GM18502 (cell line): ENCODE measurements at regions not wholly inside any gene's neighbourhood (a gene's known extent, or its start where the extent isn't known, plus 50 kb on each side); places are given as distances from the start of the nearest gene placed in this dataset.
A peak's percentile ranks its signal among the peaks of the same experiment; 100 is the strongest.
"Not testable (repeated sequence)": the region's sequence is repeated elsewhere in the genome, so short reads cannot be mapped to it uniquely, and the experiment has no call there.

Experiments
- ATAC-seq: cut with Tn5 transposase; IDR thresholded peaks from one replicate; pipeline ENCODE4 v1.9.1; 2021; ENCODE audit warnings: mild to moderate bottlenecking; ENCODE audit not compliant: unreplicated experiment, poor library complexity

DNA sequence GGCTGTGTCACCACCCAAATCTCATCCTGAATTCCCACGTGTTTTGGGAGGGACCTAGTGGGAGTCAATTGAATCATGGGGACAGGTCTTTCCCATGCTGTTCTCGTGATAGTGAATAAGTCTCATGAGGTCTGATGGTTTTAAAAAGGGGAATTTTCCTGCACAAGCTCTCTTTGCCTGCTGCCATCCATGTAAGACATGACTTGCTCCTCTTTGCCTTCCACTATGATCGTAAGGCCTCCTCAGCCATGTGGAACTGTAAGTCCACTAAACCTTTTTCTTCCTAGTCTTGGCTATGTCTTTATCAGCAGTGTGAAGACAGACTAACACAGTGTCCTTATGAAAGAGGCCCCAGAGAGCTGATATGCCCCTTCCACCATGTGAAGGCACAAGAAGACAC, 230.9 kb upstream of the ACTBL2 start:
- not testable (repeated sequence) for ATAC-seq

DNA sequence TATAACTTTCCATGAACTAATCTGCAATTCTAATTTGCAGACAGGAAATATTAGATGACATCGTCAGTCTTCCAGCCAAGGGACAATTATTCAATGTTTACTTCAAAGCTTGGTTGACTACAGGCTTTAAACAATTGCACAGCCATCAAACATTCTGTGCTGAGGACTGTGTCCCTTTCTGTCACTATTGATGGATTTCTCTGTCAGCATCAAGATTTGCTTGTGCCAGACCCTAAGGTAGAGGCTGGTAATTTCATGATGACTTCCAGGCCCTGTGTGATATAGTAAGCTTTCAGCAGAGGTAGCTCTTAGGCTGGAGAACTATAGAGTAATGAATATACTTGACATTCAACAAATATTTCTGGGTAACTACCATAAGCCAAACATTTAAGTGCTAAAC, 229.3 kb upstream of the ACTBL2 start:
- ATAC-seq, result no peak

DNA sequence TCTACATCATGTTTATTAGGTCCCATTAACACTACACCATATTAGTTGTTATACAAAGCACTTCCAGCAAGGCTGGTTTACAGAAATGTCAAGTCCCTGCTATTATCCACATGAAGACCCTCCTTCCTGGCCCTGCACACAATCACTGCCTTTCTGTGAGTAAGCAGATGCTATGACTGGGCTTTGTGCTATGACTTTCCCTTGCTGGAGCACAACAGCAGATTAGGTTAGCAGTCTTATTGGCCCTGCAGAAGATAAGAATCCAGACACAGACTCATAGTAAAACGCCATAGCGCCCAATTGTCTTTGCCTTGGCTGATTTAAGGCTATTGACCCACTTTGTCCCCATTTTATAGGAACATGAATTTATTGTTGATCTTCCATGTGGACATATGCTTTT, 228.9 kb upstream of the ACTBL2 start:
- no peak for ATAC-seq

DNA sequence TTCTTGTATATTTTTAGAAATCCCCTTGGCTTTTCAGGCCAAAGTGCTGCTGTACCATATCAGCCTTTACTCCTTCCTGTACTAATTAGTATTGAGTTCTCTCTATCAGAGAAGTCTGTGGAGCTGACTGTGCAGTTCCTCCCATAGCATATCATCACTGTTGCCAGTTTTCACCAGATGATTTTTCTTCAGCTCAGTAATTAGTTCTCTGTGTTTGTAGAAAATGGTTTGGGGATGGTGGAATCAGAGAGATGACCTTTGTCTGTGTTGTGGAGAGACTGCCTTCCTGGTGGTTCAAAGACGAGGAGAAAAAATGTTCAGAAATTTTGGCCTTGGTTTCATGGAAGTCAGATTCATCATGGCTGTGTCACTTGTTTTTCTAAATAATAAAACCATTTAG, 227.5 kb upstream of the ACTBL2 start:
- ATAC-seq, result no peak

DNA sequence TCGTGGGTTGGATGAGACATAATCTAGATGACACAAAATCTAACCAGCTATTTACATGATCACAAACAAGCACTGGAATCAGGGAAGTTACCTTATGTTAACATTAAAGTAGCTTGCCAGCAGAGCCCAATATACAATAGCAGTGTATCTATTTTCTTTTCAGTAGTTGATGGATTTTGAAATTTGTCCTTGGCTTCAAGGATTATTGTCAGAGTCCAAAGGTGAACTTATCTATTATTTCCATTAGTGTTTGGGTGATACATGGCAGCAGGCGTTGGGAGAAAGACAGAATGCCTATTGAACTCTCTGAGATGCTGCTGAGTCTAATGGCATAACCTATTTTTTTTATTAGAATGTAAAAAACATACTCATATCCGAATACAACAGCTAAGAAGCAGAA, 223.2 kb upstream of the ACTBL2 start:
- no peak for ATAC-seq

DNA sequence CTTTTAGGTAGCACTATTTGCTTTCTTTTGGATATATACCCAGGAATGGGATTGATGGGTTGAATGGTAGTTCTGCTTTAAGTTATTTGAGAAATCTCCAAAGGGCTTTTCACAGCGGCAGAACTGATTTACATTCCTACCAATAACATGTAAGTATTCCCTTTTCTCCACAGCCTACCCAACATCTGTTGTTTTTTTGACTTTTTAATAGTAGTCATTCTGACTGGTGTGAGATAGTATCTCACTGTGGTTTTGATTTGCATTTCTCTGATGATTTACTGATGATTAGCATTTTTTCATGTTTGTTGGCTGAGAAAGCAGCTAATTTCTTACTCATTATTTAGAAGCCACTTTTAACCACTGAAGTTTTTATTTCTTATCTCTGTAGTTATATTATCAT, 221.1 kb upstream of the ACTBL2 start:
- no peak for ATAC-seq

DNA sequence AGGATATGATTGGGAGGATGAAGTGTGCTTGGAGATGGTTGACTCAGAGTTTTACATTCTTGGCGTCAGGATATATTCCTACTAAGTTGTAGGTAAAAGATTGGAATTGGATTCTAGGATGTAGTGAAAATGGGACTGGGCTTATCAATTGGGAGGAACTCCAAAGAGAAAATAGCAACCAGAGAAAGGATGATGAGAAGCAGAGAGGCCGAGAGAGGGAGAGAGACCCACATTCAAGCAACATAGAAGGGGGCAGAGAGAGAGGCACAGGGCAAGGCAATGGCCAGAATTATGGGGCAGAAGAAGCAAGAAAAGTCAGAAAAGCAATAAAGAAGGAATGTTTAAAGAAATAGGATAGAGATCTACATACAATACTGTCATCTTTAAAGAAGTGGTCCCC, 217.9 kb upstream of the ACTBL2 start:
- no peak for ATAC-seq

DNA sequence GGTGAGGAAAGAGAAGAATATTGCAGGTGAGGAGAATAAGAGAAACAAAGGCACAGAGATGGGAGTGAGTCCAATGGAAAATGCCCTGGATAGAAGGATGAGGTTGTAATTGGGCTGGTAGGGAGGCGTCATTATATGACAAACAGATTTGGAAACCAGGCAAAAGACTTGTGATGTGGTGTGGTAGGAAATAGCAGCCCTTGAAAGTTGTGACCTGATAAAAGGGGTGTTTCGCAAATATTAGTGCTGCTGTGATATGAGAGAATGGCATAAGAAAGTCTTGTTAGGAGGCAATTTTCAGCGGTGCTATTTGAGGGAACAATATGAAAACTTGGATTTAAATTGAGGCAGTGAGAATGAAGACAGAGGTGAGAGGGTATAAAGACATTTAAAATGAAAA, 217.5 kb upstream of the ACTBL2 start:
- ATAC-seq, result no peak

DNA sequence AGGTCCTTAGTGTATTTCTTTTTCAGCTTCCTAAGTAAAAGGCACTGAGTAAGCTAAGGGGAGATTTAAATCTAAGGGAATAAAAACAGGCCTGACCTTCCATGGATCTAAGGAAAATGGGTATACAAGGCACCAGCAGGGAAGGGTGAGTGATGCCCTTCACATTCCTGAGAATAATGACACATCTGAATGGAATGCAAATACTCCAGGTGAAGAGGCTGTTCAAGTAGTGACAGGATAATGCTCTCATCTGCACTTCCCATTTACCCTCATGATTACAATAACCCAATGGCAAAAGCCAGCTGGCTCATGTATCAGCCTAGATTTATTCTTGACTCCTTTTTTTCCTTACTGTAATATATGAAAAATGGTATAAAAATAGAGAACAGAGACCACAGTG, 216.2 kb upstream of the ACTBL2 start:
- no peak for ATAC-seq

DNA sequence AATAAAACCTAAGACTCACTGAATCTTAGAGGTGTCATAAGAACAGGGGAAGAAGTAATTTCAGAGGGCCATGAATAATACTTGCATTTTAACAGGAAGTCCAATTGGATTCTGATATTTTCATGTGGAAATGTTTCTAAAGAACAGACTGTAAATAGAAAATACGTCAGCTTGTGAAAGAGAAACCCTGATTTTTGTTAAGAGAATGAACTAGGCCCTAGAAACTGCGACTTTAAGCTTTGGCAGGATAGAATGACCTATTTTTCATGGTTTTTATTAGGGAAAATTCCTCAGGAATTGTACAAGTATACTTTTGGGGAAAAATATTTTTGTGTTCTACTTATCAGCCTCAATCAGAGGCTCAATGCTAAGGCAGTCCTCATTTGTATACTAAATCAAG, 215.5 kb upstream of the ACTBL2 start:
- no peak for ATAC-seq

DNA sequence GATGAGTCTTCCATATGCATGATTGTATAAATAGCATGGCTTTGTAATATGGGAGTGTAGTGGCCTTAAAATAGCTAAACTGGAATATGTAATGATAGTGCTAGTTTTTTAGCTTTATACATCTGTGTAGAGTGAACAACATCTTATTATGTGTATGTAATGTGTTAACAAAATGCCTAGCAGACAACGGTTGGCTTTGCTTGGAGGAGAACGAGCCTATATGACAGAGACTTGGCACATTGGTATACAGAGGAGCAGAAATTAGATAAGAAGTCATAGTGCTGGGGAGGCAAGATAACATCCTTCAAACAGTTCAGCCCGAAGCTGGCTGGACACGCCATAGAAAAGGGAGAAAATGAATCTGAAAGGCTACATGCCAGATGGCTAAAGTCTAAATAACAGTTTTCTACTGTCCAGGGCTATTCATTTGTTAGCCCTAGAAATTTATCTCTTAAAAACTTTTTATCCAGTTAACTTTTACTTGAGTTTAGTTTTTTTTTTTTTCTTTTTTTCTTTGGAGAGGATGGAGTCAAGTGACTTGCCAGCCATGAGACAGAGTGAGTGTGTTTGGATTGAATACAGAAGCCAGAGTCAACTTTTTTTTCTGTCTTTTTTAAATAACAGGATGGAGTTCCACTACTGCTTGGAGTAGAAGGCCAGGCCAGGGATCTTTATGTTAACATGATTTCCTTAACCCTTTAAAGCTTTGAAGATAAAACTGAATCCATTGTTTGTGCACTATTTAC, 214.4 kb upstream of the ACTBL2 start:
- ATAC-seq, result no peak

DNA sequence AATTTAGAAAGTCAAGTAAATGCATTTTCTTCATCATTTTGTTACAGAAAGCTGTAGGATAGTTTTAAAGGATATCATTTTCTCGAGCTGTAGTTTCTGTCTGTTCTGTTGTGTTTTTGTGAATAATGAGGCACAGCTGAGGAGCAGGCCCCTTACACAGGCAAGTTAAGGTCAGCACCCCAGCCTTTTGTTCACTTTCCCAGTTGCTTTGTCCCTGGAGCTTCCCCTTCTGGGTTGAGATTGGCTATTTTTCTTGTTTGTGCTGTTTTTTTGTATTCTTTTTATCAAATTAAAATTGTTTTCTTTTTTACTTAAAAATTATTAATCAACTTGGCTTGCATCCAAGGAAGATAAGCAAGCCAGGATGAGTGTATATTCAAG, 213.8 kb upstream of the ACTBL2 start:
- ATAC-seq, result no peak

DNA sequence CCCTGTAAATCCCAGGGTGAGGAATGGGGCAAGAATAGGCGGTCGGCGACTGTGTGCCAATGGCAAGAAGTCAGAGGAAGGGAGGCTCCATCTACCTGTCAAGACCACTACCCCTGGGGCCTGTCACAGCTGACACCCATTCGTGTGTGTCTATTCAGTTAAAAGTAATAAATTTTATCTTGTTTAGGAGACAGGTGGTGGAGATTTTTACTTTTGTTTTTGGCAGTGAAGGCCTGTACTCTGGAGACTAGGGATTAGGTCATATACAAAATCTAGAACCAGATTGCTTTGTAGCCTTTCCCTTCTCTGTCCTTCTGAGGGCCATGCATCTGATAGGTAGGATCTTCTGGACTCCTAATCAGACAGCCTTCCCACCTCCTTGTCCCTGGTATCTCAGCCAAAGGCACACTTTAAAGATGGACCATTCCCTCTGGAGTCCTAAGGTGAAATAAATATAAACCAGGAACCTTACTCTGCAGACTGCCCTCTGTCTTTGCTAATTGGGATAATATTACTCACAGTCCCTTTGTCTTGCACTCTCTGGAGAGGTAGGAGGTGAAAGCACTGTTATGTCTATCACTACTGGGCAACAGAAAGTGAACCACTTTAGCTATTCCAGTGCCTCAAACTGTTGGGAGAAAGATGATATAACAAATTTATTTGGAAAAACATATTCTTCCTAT, 213.2 kb upstream of the ACTBL2 start:
- ATAC-seq, result no peak

DNA sequence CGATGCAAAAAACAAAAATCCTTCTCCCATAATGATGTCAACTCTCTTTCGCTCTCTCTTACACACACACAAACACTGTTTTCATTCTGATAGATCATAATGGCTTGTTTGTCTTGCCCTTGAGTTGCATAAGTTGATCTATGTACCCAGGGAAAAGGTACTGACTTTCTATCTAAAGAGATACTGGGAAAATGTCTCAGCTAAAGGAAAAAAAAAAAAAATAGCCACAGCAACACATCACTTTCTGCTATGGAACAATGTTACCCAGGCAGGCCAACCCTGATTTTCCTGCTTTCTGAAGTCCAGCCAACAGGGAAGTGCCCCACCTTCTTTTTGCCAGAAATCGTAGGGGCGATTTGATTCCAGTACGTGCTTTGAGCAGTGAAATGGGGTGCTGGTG, 212.6 kb upstream of the ACTBL2 start:
- ATAC-seq, result no peak

DNA sequence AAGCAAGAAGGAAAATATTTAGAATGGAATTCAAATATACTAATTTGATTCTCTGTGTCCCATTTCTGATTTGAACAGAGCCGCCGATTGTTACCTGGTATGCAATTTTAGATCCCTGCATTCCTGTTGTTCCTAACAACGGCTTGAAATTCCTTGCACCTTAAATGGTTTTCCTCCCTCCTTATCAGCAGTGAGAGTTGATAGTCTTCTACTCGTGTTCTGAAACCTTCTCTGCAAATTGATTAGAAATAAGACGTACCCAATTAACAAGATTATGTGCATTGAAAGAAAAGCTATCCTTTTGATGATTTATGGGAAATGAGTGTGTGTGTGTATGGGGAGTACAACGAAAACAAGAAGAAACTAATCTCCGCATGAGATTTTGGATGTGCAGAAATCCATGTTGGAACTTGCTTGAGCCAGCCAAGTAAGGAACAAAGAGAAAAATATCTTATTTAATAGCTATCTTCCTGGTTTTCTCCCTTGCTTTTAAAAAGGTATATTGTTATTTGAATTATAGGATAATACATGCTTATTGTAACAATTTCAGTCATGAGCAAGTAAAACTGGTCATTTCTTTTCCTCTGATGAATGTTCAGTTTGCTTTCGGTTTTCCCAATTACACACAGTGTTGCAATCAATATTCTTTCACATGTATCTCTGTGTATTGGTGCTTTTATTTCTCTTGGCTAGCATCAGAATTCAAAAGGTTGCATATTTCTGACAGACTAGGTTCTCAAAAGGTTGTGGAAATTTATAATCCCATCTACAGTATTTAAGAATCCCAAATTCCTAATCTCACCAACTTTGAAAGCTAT, 211.1 kb upstream of the ACTBL2 start:
- ATAC-seq, result no peak

DNA sequence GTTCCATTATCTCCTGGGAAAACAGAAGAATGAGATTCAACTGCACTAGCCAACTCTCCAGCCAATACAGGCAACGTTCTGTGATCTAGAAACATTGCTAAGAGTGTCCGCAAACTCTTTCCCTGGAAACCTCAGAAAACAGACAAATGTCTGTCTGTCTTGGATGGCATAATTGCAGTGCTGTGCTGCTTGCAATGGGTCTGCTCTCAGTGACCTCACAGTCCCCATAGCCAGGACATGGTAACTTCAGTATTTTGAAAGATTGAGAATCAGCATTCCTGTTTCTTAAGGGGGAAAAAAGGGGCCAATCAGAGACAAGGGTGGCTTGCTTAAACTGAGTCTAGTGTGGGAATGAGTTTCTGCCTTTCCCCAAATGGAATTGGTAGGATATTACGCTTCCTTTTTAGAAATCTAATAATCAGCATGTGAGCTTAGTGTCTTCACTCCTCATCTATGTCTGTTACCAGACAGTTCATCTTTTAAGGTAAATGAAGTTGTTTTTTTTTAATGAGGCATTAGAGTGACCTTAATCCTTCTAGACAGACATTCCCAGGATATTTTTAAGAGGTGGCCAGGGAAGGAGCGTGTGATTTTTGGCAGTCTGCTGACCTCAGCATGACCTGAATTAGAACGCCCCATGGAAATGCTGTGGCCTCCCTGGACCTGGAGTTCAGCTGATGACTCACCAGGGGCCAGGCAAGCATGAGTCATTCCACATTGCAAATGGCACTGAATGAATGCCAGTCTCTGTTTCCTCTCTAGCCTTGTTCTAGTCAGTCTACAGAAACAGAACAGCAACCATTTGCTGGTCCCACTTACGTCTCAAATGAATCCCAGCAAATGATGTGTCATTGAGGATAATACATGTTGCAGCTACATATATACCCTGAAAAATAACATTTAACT, 210.2 kb upstream of the ACTBL2 start:
- ATAC-seq, result peak; percentile 64

DNA sequence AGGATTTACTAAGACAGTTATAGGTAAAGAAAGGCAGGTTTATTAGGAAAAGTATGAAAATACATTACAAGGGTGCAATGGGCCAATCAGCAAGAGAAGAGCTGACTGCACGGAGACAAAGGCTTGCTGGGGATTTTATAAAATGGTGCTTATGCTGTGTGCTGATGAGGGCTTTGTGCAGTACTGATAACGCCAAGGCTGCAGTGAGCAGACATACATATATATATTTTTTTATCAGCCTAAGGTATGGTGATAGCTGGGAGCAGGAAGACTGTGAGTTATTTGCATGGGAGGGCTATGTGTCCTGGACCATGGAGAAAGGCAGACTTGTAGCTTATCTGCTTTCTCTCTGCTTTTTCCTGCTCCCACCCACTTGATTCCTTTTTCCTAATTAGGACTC, 208.1 kb upstream of the ACTBL2 start:
- no peak for ATAC-seq

DNA sequence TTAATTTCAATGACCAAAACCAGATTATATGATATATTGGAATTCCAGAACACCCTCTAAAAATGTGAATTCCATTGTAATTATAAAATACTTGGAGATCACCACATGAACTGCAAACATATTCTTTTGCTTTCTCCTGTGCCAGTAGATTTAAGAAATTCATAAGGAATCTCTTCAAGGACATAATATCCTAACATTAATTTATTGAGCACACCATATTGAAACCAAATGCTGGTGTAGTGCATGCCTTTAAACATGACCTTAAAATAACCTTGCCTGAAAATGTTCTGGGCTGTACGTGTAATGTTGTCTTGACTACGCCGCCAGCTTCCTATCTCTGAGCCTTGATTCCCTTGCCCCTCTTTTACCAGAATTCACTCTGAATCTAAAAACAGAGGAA, 205.0 kb upstream of the ACTBL2 start:
- ATAC-seq, result no peak

DNA sequence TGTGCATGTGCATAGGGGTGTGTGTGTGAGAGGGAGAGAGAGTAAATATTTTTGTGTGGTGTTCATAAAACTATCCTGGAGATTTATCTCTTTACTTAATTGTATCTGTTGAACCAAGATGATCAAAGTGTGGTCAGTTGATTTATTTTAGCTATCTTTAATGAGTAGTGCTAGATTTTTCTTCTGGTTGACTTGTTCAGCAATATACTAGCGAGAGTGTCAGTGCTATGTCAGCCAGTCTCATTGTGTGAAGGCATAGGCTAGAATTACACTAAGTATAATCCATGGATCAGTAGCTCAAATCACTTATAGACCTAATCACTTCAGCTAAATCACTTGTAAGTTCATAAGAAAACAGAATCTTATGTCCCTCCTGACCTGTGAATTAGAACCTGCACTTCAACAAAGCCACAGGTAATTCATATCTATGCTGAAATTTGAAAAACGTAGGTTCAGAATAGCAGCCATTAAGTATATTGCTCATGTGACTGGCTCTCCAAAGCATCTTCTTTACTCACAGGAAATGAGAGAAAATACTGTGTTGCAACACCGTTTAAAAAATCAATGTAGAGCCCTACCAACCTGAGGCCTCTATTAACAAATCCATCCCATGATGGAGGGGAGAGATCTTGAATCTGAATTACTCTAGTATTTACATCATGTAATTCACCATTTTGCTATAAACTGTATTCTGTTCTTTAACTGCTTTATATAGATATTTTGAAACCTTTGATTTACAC, 203.1 kb upstream of the ACTBL2 start:
- no peak for ATAC-seq

DNA sequence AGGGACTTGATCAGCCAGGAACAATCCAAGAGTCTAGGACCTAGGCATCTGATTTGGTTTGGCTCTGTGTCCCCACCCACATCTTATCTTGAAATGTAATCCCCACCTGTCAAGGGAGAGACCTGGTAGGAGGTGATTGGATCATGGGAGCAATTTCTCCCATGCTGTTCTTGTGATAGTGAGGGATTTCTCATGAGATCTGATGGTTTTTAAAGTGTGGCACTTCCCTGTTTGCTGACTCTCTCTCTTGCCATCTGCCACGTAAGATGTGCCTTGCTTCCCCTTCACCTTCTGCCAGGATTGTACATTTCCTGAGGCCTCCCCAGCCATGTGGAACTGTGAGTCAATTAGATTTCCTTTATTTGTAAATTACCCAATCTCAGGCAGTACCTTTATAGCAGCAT, 201.7 kb upstream of the ACTBL2 start:
- ATAC-seq, result no peak
